Coronary artery (tissue), 2 donors: ENCODE measurements at regions not wholly inside any gene's neighbourhood (a gene's known extent, or its start where the extent isn't known, plus 50 kb on each side); places are given as distances from the start of the nearest gene placed in this dataset.

ENCODE experiments used
- DNase-seq: peaks from one replicate; pipeline ENCODE4 v3.0.0-alpha.2; 2017; ENCODE audit warnings: low spot score
- H3K27ac ChIP-seq, 2 donors: fragments of 200-600 bp; sonication (generic); one replicate each; pipeline ENCODE4 v1.5.1; 2016 to 2019
- H3K4me3 ChIP-seq: fragments of 200-600 bp; sonication (generic); 2 replicates; pipeline ENCODE4 v1.5.1; 2016; ENCODE audit warnings: mild to moderate bottlenecking, moderate library complexity
- TF ChIP-seq, protein P1 (sequence below): fragments of 200-600 bp; sonication (generic); IDR thresholded peaks from one replicate; pipeline ENCODE4 v1.5.1; 2019; ENCODE audit warnings: antibody characterized with exemption

DNA sequence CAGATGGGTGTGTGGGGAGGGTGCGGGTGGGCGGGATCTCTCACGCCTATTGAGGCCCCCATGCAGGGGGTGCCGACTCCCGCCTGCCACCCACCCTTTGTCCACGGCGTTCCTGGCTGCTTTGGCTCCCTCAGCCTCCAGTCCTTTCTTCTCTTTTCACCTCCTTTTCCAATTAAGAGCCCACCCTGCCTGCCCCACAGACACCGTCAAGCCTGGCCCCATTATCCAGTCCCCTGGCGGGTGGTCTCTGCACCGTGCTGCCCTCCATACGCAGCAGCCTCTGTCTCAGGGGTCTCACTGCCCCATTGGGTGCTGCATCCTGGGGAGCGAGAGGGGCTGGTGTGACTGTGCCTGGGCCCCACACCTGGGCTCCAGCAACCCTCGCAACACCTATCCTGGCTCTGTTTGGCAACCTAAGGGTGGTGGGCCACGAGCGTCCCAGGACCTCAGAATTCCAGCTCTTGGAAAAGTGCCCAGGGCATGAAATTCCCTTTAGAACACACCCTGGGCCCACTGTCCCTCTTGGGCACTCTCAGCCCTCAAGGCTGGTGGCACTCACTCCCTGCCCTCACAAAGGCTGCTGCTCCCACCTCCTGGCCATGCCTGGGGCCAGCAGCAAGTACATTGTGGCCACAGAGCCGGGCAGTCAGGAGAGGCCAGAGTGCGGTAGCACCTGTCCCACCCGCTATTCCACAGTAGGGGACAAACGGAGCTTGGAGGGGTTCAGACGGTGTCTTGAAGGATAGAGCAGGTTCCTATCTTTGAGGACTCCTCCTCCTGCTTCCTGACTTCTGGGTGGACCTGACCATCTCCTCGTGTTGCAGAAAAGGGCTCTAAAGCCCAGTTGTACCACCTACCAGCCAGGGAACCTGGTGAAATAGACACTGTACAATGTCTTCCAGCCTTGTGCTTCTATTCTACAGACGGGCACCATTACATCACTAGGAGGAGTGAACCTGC lies 114.1 kb downstream of the KIF26A start:
- Histone ChIP-seq H3K4me3 (no peak overlapping the region), H3K27ac (no peak overlapping the region)
- TF ChIP-seq, protein P1, sequence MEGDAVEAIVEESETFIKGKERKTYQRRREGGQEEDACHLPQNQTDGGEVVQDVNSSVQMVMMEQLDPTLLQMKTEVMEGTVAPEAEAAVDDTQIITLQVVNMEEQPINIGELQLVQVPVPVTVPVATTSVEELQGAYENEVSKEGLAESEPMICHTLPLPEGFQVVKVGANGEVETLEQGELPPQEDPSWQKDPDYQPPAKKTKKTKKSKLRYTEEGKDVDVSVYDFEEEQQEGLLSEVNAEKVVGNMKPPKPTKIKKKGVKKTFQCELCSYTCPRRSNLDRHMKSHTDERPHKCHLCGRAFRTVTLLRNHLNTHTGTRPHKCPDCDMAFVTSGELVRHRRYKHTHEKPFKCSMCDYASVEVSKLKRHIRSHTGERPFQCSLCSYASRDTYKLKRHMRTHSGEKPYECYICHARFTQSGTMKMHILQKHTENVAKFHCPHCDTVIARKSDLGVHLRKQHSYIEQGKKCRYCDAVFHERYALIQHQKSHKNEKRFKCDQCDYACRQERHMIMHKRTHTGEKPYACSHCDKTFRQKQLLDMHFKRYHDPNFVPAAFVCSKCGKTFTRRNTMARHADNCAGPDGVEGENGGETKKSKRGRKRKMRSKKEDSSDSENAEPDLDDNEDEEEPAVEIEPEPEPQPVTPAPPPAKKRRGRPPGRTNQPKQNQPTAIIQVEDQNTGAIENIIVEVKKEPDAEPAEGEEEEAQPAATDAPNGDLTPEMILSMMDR, result no peak
- DNase-seq, result no peak

DNA sequence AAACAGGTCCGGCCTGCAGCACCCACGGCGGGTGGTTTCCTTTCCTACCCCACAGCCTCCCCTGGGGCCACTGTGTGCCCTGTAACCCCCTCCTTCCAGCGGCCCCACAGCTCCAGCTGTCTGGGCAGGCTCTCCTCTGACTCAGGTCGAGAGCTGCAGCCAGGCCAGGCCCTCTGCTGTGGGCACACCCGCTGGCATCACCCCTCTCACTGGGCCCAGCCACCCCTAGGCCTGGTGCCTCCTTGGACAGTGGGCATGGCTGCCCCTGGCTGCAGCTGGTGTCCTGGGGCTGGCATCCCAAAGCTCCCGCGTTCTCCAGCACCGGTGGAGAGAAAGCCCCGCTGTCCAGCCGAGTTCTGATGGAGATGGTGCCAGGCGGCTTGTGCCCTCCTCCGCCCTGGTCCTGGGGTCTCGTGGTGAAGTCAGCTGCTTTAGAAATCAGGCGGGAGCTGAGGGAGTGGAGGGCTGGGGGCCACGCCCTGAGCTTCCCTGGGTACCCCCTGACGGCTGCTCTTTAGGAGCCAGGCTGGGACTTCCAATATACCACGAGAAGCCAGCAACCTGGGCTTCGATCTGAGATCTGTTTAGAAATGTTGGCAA lies 114.9 kb downstream of the KIF26A start:
- DNase-seq, result peak; percentile 63
- no peak overlapping the region for H3K4me3 ChIP-seq
- TF ChIP-seq, protein P1, result no peak
- H3K27ac ChIP-seq, result no peak overlapping the region

DNA sequence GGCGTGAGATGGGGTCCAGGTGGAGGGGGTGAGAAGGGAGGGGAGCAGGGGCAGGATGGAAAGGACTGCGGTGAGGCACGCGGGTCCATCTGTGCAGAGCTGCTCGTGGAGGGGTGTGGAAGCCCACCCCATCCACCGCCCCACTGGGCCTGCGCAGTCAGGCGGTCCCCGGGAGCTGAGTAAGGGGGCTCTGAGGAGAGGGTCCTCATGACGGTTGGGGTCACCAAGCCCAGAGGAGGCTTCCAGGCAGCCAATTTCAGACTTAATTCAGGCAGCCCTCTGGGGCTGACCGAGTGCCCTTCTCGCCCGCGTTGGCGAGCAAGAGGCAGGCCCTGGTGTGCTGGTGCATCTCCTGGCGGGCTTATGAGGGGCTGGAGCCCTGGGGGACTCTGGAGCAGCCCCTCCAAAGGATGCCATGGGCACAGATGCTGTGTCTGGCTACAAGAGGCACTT lies 115.5 kb downstream of the KIF26A start:
- no peak overlapping the region for H3K4me3 ChIP-seq
- no peak overlapping the region for H3K27ac ChIP-seq
- peak; percentile 45 for DNase-seq
- TF ChIP-seq, protein P1, result no peak

DNA sequence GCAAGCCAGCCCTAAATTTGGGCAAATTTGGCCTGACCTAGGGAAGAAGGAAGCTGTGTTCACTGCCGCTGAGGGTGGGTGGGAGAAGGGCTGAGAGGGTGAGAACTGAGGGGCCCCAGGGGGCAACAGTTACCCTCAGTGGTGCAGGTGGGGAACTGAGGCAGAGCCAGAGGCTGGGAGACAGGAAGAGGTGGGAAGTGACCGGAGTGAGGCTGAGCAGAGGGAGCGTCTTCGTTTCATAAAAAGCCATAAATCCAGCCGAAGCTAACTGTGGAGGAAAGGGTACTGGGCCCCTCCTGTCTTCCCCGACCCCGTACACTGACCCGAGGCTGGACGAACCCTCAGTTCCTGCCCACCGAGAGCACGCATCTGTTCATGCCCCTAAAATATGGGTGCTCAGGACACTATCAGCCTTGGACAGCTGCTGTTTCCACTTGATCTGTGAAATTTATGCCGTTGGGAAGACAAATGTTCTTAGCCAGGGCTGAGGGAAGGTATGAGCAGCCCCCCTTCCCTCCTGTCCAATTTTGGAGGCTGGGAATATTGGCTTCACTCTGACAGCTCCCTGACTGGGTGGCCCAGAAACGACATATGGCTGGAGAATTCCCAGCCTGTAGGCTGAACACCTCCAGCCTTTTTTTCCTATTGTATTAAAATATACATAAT lies 116.5 kb downstream of the KIF26A start:
- H3K4me3 ChIP-seq, result no peak overlapping the region
- TF ChIP-seq, protein P1, result no peak
- no peak overlapping the region for H3K27ac ChIP-seq
- no peak for DNase-seq

DNA sequence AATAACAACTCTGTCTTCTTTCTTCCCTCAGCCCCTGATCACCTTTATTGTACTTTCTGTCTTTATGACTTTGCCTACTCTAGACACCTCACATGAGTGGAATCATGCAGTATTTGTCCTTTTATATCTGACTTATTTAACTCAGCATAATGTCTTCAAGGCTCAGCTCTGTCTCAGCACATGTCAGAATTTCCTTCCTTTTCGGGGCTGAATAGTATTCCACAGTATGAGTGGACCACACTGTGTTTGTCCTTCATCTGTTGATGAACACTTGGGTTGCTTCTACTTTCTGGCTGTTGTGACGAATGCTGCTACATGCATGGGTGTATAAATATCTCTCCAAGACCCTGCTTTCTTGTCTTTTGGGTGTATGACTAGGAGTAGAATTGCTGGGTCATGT lies 117.6 kb downstream of the KIF26A start:
- no peak for DNase-seq
- Histone ChIP-seq H3K27ac (no peak overlapping the region), H3K4me3 (no peak overlapping the region)
- TF ChIP-seq, protein P1, result no peak

DNA sequence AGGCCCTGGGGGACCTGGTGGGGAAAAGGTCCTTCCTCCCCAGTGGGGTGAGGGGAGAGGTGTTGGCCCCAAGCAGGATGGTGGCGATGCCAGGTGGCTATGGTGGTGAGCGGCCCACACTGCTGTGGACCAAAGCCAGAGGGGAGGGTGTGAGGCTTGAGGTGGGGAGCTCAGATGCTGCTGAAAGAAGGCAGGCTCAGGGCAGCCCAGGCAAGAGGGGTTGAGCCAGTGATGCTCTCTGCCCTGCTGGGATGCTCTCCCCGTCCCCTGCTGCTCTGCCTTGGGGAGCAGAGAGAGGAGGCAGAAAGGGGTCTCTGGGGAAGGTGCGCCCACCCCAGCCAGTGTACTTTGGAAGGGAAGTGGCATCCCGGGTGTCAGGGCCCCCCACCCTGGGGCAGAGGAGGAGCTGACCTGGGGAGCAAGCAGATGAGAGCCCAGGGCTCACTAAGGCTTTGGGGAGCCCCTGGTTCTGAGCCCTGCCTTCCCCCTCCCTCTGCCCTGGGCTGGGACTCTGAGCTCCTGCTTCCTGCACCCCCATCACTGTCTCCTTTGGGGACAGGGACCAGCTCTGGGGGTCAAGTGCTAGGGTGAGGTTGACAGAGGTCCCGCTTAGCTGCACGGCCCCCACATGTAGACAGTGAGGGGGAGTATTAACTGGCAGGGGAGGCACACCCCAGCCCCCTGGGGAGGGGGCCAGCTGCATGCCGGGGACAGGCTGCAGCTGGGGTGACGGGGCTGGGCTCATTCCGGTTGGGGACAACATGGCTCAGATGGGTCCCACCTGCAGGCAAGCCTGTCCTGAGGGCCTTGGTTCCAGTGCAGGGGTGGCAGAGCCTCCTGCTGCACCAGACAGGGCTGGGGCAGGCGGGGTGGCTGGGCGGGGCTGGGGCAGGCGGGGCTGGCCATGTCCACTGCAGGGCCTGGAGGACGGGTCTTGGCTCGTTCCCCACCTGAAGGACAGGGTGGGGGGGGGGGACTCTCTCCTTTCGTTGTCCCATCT lies 124.4 kb downstream of the KIF26A start:
- TF ChIP-seq, protein P1, result no peak
- no peak overlapping the region for H3K4me3 ChIP-seq
- H3K27ac ChIP-seq, result no peak overlapping the region
- DNase-seq, result peak; percentile 57
